ENCODE measurements at regions not wholly inside any gene's neighbourhood (a gene's known extent, or its start where the extent isn't known, plus 50 kb on each side); places are given as distances from the start of the nearest gene placed in this dataset.

DNA sequence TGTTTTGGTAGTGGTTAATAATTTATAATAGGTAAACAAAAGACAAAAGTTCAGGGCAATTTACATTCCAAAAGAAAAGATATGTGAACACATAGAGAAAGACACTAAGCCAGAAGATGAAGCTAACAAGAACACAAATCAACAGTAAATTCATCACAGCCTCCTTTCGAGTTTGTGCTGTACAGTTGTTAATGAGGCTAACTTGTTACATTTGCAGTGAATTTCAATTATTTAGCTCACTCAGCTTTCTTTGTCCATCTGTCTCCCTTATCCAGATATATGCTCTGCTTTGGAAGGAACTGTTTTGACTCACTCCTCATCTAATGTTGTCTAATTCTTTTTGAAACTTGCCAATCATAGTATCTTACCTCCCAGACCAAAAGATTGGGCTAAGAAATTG is 423.3 kb upstream of the OLFM3 start:
- H3K4me1 Mint-ChIP-seq = no peaks in the 10 kb centered on the region
- Histone ChIP-seq H3K36me3 (ENCODE audit: insufficient read depth, low read length) (no peaks in the 10 kb centered on the region), H3K4me3 (ENCODE audit: low read length) (no peak overlapping the region), H3K27me3 (ENCODE audit: insufficient read depth, low read length, poor library complexity, severe bottlenecking) (no peaks in the 10 kb centered on the region), H3K9me3 (ENCODE audit: low read length) (no peaks in the 10 kb centered on the region), H3K4me1 (ENCODE audit: insufficient read depth, low read length) (no peaks in the 10 kb centered on the region), H3K27ac (ENCODE audit: low read depth, low read length) (no peak overlapping the region)
- POLR2A ChIA-PET = no interaction called here
- H3K4me3 Mint-ChIP-seq = no peak overlapping the region
- H3K27ac Mint-ChIP-seq = no peak overlapping the region
- H3K9me3 Mint-ChIP-seq = peaks cover 0 to 19% (median 0%) of the 10 kb centered on the region in 5 donors
- no peaks in the 10 kb centered on the region for H3K36me3 Mint-ChIP-seq
- no peak for DNase-seq
- CTCF ChIA-PET = no interaction called here
- no peaks in the 10 kb centered on the region for H3K27me3 Mint-ChIP-seq

All from CD8-positive, alpha-beta memory T cell (primary cell).